H1 (cell line): ENCODE measurements at regions not wholly inside any gene's neighbourhood (a gene's known extent, or its start where the extent isn't known, plus 50 kb on each side); places are given as distances from the start of the nearest gene placed in this dataset.

Experiments
- SIX5 ChIP-seq: IDR thresholded peaks from 2 replicates; pipeline ENCODE4 v1.6.1; 2011; ENCODE audit warnings: mild to moderate bottlenecking, low read depth, low read length
- TCF12 ChIP-seq: IDR thresholded peaks from 2 replicates; pipeline ENCODE4 v1.6.1; 2011; ENCODE audit warnings: low read depth, mild to moderate bottlenecking, low read length
- ZNF274 ChIP-seq: IDR thresholded peaks from 2 replicates; pipeline ENCODE4 v1.7.0; 2012; ENCODE audit warnings: low read length, borderline replicate concordance; ENCODE audit errors: extremely low read depth

GRCh38 chrX:35101901-35102300, 159.3 kb downstream of the FAM47B start (continued):
- no peak for TF ChIP-seq ZNF274
- TF ChIP-seq SIX5 = no peak
- TF ChIP-seq TCF12 = no peak
